ENCODE measurements at regions not wholly inside any gene's neighbourhood (a gene's known extent, or its start where the extent isn't known, plus 50 kb on each side); places are given as distances from the start of the nearest gene placed in this dataset.

- TF ChIP-seq ZNF462 (CRISPR knock-in tag; IDR thresholded peaks at IDR 0.05) (no peak), ETS1 (IDR thresholded peaks at IDR 0.05) (no peak), ZNF331 (CRISPR knock-in tag; IDR thresholded peaks at IDR 0.05; ENCODE audit: low read depth) (no peak), CREB1 (CRISPR knock-in tag; IDR thresholded peaks at IDR 0.05; ENCODE audit: low read depth) (no peak), ZNF114 (CRISPR knock-in tag; IDR thresholded peaks at IDR 0.05) (no peak)
Observed at GRCh38 chr14:81986005-81986404, 452.4 kb upstream of the SEL1L start (continued).

- ATAC-seq (no peak), DNase-seq (ENCODE audit: low spot score) (no peak)
- Histone ChIP-seq H3K4me1 (ENCODE audit: insufficient read depth) (no peaks in the 10 kb centered on the region), H3K4me2 (no peak overlapping the region), H3K4me3 (no peak overlapping the region), H3K27ac (ENCODE audit: low read depth) (no peak overlapping the region), H3K9me2 (ENCODE audit: insufficient read depth) (no peaks in the 10 kb centered on the region), H3F3A (replicated peaks; ENCODE audit: low read depth) (no peaks in the 10 kb centered on the region), H4K20me1 (replicated peaks; ENCODE audit: insufficient read depth) (no peaks in the 10 kb centered on the region), H2AFZ (no peak overlapping the region), H3K27me3 (ENCODE audit: insufficient read depth) (no peaks in the 10 kb centered on the region), H3K79me2 (replicated peaks; ENCODE audit: insufficient read depth) (no peaks in the 10 kb centered on the region), H3K36me3 (ENCODE audit: insufficient read depth) (no peaks in the 10 kb centered on the region)
- Mint-ChIP-seq H3K36me3 (ENCODE audit: low read depth) (peaks cover 3% of the 10 kb centered on the region; the same call in 2 of the 3 replicates), H3K4me3 (no peak overlapping the region), H3K9me3 (peaks cover 80% of the 10 kb centered on the region), H3K27me3 (ENCODE audit: insufficient read depth, low read depth, poor library complexity) (peaks cover 2% of the 10 kb centered on the region), H3K27ac (no peak overlapping the region), H3K4me1 (no peaks in the 10 kb centered on the region)
- TF ChIP-seq ZNF114 (CRISPR knock-in tag; IDR thresholded peaks at IDR 0.05) (no peak), POLR2AphosphoS5 (IDR thresholded peaks at IDR 0.05; ENCODE audit: low read depth) (no peak), NANOG (IDR thresholded peaks at IDR 0.05; ENCODE audit: borderline replicate concordance) (no peak), REST (IDR thresholded peaks at IDR 0.05; ENCODE audit: unreplicated experiment) (no peak), EZH2 (IDR thresholded peaks at IDR 0.05; ENCODE audit: low read depth, unreplicated experiment) (no peak)
Observed at GRCh38 chr14:81989211-81989610, 455.6 kb upstream of the SEL1L start.

Data from GM23338 (cell line).